Osteoblast (primary cell): ENCODE measurements at regions not wholly inside any gene's neighbourhood (a gene's known extent, or its start where the extent isn't known, plus 50 kb on each side); places are given as distances from the start of the nearest gene placed in this dataset.

Experiments
- DNase-seq: peaks from one replicate; pipeline ENCODE4 v3.0.0; 2011; ENCODE audit warnings: low spot score, mixed read lengths; ENCODE audit not compliant: insufficient read length; ENCODE audit errors: missing footprints
- H2AFZ ChIP-seq: 2 replicates; pipeline ENCODE4 v1.6.0; 2011; ENCODE audit warnings: mild to moderate bottlenecking, low read length
- H3K27ac ChIP-seq: 2 replicates; pipeline ENCODE4 v1.5.1; 2011; ENCODE audit warnings: mild to moderate bottlenecking, low read depth, low read length, moderate library complexity
- H3K27me3 ChIP-seq: 2 replicates; pipeline ENCODE4 v1.6.0; 2012; ENCODE audit warnings: mild to moderate bottlenecking, control low read depth, inconsistent platforms, low read length, moderate library complexity; ENCODE audit not compliant: insufficient read depth
- H3K36me3 ChIP-seq: 2 replicates; pipeline ENCODE4 v1.5.1; 2011; ENCODE audit warnings: mild to moderate bottlenecking, low read length, control low read depth, moderate library complexity; ENCODE audit not compliant: insufficient read depth
- H3K4me1 ChIP-seq: 2 replicates; pipeline ENCODE4 v1.5.1; 2011; ENCODE audit warnings: mild to moderate bottlenecking, low read length, control low read depth, moderate library complexity; ENCODE audit not compliant: insufficient read depth
- H3K4me2 ChIP-seq: 2 replicates; pipeline ENCODE4 v1.6.0; 2011; ENCODE audit warnings: mild to moderate bottlenecking, low read length; ENCODE audit not compliant: insufficient read depth
- H3K4me3 ChIP-seq: fragments of 200-600 bp; sonication (generic); 3 replicates; pipeline ENCODE4 v1.5.1; 2012; ENCODE audit warnings: mild to moderate bottlenecking, low read length, inconsistent platforms; ENCODE audit not compliant: insufficient read depth
- H3K79me2 ChIP-seq: 2 replicates; pipeline ENCODE4 v1.6.0; 2012; ENCODE audit warnings: mild to moderate bottlenecking, low read length, control low read depth, inconsistent platforms; ENCODE audit not compliant: insufficient read depth
- H3K9me3 ChIP-seq: 2 replicates; pipeline ENCODE4 v1.5.1; 2011; ENCODE audit warnings: low read depth, low read length, control low read depth
- H4K20me1 ChIP-seq: 2 replicates; pipeline ENCODE4 v1.6.0; 2012; ENCODE audit warnings: mild to moderate bottlenecking, low read length, control low read depth; ENCODE audit not compliant: insufficient read depth
- CTCF ChIP-seq: IDR thresholded peaks from 2 replicates; pipeline ENCODE4 v1.5.1; 2011; ENCODE audit warnings: mild to moderate bottlenecking, low read depth, low read length, moderate library complexity; ENCODE audit errors: extremely low read depth

- Histone ChIP-seq H3K79me2 (no peaks in the 10 kb centered on the region), H3K27ac (peak overlapping the region; percentile 5), H3K27me3 (no peaks in the 10 kb centered on the region), H4K20me1 (no peaks in the 10 kb centered on the region), H3K36me3 (no peaks in the 10 kb centered on the region), H3K4me1 (peaks cover 11% of the 10 kb centered on the region), H3K4me2 (no peak overlapping the region), H2AFZ (peak overlapping the region; percentile 92), H3K9me3 (no peaks in the 10 kb centered on the region), H3K4me3 (no peak overlapping the region)
- no peak for DNase-seq
- no peak for TF ChIP-seq CTCF
Observed at GRCh38 chr4:184274286-184274951, 56.7 kb upstream of the ENPP6 start.

- Histone ChIP-seq H3K4me3 (no peak overlapping the region), H3K4me2 (no peak overlapping the region), H3K79me2 (no peaks in the 10 kb centered on the region), H4K20me1 (no peaks in the 10 kb centered on the region), H3K27ac (no peak overlapping the region), H2AFZ (peak overlapping the region; percentile 92), H3K4me1 (peaks cover 17% of the 10 kb centered on the region), H3K36me3 (no peaks in the 10 kb centered on the region), H3K27me3 (no peaks in the 10 kb centered on the region), H3K9me3 (no peaks in the 10 kb centered on the region)
- TF ChIP-seq CTCF = no peak
- no peak for DNase-seq
Observed at GRCh38 chr4:184273166-184274147, 55.8 kb upstream of the ENPP6 start.

- Histone ChIP-seq H3K4me2 (no peak overlapping the region), H2AFZ (no peak overlapping the region), H3K27me3 (no peaks in the 10 kb centered on the region), H3K79me2 (no peaks in the 10 kb centered on the region), H3K4me1 (peaks cover 31% of the 10 kb centered on the region), H3K36me3 (no peaks in the 10 kb centered on the region), H3K4me3 (no peak overlapping the region), H4K20me1 (no peaks in the 10 kb centered on the region), H3K27ac (no peak overlapping the region), H3K9me3 (no peaks in the 10 kb centered on the region)
- DNase-seq = no peak
- TF ChIP-seq CTCF = no peak
Observed at GRCh38 chr4:184270808-184271413, 53.2 kb upstream of the ENPP6 start.
